Neural progenitor cell (in vitro differentiated cells): ENCODE measurements at regions not wholly inside any gene's neighbourhood (a gene's known extent, or its start where the extent isn't known, plus 50 kb on each side); places are given as distances from the start of the nearest gene placed in this dataset.
A peak's percentile ranks its signal among the peaks of the same experiment; 100 is the strongest.

ENCODE experiments used
- DNase-seq: peaks from one replicate; pipeline ENCODE4 v3.0.0-alpha.2; 2016; ENCODE audit warnings: low spot score
- H2AFZ ChIP-seq: fragments of 200-600 bp; sonication (generic); replicated peaks from 2 replicates; pipeline ENCODE4 v1.6.1; 2016; ENCODE audit warnings: antibody characterized with exemption
- H3F3A ChIP-seq: fragments of 200-600 bp; sonication (generic); 2 replicates; pipeline ENCODE4 v1.6.1; 2016; ENCODE audit warnings: antibody characterized with exemption, low read depth
- H3K27ac ChIP-seq: fragments of 200-600 bp; sonication (generic); 2 replicates; pipeline ENCODE4 v1.5.1; 2016; ENCODE audit warnings: mild to moderate bottlenecking
- H3K27me3 ChIP-seq: fragments of 200-600 bp; sonication (generic); 2 replicates; pipeline ENCODE4 v1.6.1; 2016; ENCODE audit warnings: mild to moderate bottlenecking, moderate library complexity
- H3K36me3 ChIP-seq: fragments of 200-600 bp; sonication (generic); 2 replicates; pipeline ENCODE4 v1.5.1; 2016
- H3K4me1 ChIP-seq: fragments of 200-600 bp; sonication (generic); 2 replicates; pipeline ENCODE4 v1.6.1; 2016; ENCODE audit warnings: mixed run types
- H3K4me2 ChIP-seq: fragments of 200-600 bp; sonication (generic); 2 replicates; pipeline ENCODE4 v1.6.1; 2016
- H3K4me3 ChIP-seq: fragments of 200-600 bp; sonication (generic); 2 replicates; pipeline ENCODE4 v1.5.1; 2016
- H3K79me2 ChIP-seq: fragments of 200-600 bp; sonication (generic); 2 replicates; pipeline ENCODE4 v1.6.1; 2016; ENCODE audit warnings: low read depth
- H3K9ac ChIP-seq: fragments of 200-600 bp; sonication (generic); 2 replicates; pipeline ENCODE4 v1.6.1; 2016
- H3K9me3 ChIP-seq: fragments of 200-600 bp; sonication (generic); 2 replicates; pipeline ENCODE4 v1.5.1; 2016; ENCODE audit warnings: low read depth
- H4K20me1 ChIP-seq: fragments of 200-600 bp; sonication (generic); 2 replicates; pipeline ENCODE4 v1.6.1; 2016; ENCODE audit warnings: low read depth
- H3K27ac Mint-ChIP-seq: 3 replicates; pipeline ENCODE4 v1.8.0; 2021; ENCODE audit warnings: mixed read lengths
- H3K27me3 Mint-ChIP-seq: 2 replicates; pipeline ENCODE4 v1.8.0; 2022; ENCODE audit warnings: low read depth, mild to moderate bottlenecking, inconsistent platforms, moderate library complexity, mixed read lengths; ENCODE audit not compliant: insufficient read depth
- H3K36me3 Mint-ChIP-seq: 3 replicates; pipeline ENCODE4 v1.8.0; 2021; ENCODE audit warnings: mixed read lengths
- H3K4me1 Mint-ChIP-seq: 3 replicates; pipeline ENCODE4 v1.8.0; 2021; ENCODE audit warnings: mixed read lengths
- H3K4me3 Mint-ChIP-seq: 3 replicates; pipeline ENCODE4 v1.8.0; 2021; ENCODE audit warnings: mild to moderate bottlenecking, moderate library complexity, mixed read lengths
- H3K9me3 Mint-ChIP-seq: 3 replicates; pipeline ENCODE4 v1.8.0; 2020; ENCODE audit warnings: mixed read lengths
- EZH2 ChIP-seq: fragments of 200-600 bp; sonication (generic); IDR thresholded peaks from 2 replicates; pipeline ENCODE4 v1.6.1; 2017; ENCODE audit warnings: antibody characterized with exemption, mild to moderate bottlenecking, moderate library complexity
- EZH2phosphoT487 ChIP-seq: fragments of 200-600 bp; sonication (generic); IDR thresholded peaks from 2 replicates; pipeline ENCODE4 v1.6.1; 2017; ENCODE audit warnings: antibody characterized with exemption
- TF ChIP-seq, protein P1 (sequence below): fragments of 200-600 bp; sonication (generic); IDR thresholded peaks from 2 replicates; pipeline ENCODE4 v1.5.1; 2017; ENCODE audit warnings: antibody characterized with exemption, mild to moderate bottlenecking

DNA sequence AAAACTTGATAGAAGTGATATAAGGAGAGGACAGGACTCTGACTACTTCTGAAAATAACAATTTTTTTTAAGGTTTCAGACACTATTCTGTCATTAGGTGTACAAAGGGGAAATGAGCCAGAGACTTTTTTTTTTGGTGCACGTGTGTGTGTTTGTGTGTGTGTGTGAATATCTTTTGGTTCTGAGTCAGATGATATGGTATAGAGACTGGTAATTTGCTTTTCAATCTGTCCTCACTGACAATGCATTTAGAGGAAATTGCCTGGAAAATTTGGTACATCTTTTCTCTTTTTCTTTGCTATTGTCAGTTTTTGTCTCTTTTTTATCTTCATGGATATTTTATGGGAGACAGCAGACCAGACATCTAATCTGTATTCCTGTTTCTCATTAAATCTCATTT lies 59.3 kb downstream of the DDIT4L start:
- Histone ChIP-seq H4K20me1 (no peaks in the 10 kb centered on the region), H3K4me3 (no peak overlapping the region), H3K27me3 (no peaks in the 10 kb centered on the region), H3K36me3 (no peaks in the 10 kb centered on the region), H3K27ac (no peak overlapping the region), H3K9ac (no peak overlapping the region), H3K4me1 (no peaks in the 10 kb centered on the region), H3K4me2 (no peak overlapping the region), H3F3A (no peaks in the 10 kb centered on the region), H3K79me2 (no peaks in the 10 kb centered on the region), H3K9me3 (no peaks in the 10 kb centered on the region), H2AFZ (peak overlapping the region; percentile 90)
- H3K4me3 Mint-ChIP-seq: no peak overlapping the region
- no peaks in the 10 kb centered on the region for H3K36me3 Mint-ChIP-seq
- no peak overlapping the region for H3K27ac Mint-ChIP-seq
- DNase-seq: no peak
- peaks cover 5% of the 10 kb centered on the region for H3K9me3 Mint-ChIP-seq
- no peak for TF ChIP-seq EZH2phosphoT487
- no peak for TF ChIP-seq EZH2
- TF ChIP-seq, protein P1, sequence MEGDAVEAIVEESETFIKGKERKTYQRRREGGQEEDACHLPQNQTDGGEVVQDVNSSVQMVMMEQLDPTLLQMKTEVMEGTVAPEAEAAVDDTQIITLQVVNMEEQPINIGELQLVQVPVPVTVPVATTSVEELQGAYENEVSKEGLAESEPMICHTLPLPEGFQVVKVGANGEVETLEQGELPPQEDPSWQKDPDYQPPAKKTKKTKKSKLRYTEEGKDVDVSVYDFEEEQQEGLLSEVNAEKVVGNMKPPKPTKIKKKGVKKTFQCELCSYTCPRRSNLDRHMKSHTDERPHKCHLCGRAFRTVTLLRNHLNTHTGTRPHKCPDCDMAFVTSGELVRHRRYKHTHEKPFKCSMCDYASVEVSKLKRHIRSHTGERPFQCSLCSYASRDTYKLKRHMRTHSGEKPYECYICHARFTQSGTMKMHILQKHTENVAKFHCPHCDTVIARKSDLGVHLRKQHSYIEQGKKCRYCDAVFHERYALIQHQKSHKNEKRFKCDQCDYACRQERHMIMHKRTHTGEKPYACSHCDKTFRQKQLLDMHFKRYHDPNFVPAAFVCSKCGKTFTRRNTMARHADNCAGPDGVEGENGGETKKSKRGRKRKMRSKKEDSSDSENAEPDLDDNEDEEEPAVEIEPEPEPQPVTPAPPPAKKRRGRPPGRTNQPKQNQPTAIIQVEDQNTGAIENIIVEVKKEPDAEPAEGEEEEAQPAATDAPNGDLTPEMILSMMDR: no peak
- no peaks in the 10 kb centered on the region for H3K4me1 Mint-ChIP-seq
- H3K27me3 Mint-ChIP-seq: no peaks in the 10 kb centered on the region

DNA sequence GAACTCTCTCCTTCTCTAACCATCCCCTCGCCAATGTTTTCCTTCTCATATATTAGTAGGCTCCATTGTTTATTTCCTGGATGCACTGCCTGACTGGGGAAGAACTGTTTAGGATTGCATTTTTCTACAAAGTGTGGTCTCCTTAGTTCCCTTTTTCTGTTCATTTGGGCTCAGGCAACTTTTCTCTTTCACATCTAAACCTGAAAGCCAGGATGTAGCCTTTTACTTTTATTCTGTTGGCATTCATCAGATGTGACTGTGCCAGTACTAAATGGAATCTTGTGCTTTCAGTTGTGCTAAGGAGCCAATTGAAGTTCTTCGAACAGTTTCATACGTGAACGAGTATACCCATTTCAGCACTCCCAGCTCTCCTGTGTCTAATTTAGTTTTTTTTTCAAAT lies 59.8 kb downstream of the DDIT4L start:
- H3K79me2 ChIP-seq: no peaks in the 10 kb centered on the region
- H3K4me1 ChIP-seq: no peaks in the 10 kb centered on the region
- no peak overlapping the region for H3K27ac ChIP-seq
- H3K4me3 ChIP-seq: no peak overlapping the region
- H3K27me3 ChIP-seq: no peaks in the 10 kb centered on the region
- no peak overlapping the region for H3K9ac ChIP-seq
- peak overlapping the region; percentile 90 for H2AFZ ChIP-seq
- DNase-seq: no peak
- no peak overlapping the region for H3K4me2 ChIP-seq
- H3K36me3 ChIP-seq: no peaks in the 10 kb centered on the region
- H3F3A ChIP-seq: no peaks in the 10 kb centered on the region
- H4K20me1 ChIP-seq: no peaks in the 10 kb centered on the region
- no peaks in the 10 kb centered on the region for H3K27me3 Mint-ChIP-seq
- TF ChIP-seq EZH2phosphoT487 (no peak), EZH2 (no peak)
- TF ChIP-seq, protein P1: no peak
- no peak overlapping the region for H3K27ac Mint-ChIP-seq
- H3K36me3 Mint-ChIP-seq: no peaks in the 10 kb centered on the region
- H3K9me3 ChIP-seq: no peaks in the 10 kb centered on the region
- no peak overlapping the region for H3K4me3 Mint-ChIP-seq
- H3K4me1 Mint-ChIP-seq: no peaks in the 10 kb centered on the region
- peaks cover 7% of the 10 kb centered on the region for H3K9me3 Mint-ChIP-seq

DNA sequence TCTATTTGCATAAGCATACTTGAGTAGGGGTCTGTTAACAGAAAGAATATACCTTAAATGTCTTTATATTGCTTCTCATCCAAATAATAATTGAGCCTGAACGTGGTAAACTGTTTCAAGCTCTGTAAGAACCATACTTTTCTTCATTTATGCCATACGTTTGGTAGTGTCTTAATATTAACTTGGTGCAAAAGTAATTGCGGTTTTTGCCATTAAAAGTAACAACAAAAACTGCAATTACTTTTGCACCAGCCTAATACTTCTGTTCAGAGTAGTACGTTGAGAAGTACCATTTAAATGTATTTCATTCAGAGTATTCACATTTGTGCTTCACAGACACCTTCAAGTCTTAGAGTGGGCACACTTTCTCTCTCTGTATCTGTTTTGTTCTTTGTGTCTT lies 60.5 kb downstream of the DDIT4L start:
- TF ChIP-seq, protein P1: no peak
- TF ChIP-seq EZH2phosphoT487: no peak
- no peak for TF ChIP-seq EZH2
- H3K36me3 ChIP-seq: no peaks in the 10 kb centered on the region
- no peaks in the 10 kb centered on the region for H3K27me3 Mint-ChIP-seq
- H2AFZ ChIP-seq: no peak overlapping the region
- H3K4me1 Mint-ChIP-seq: no peaks in the 10 kb centered on the region
- H4K20me1 ChIP-seq: no peaks in the 10 kb centered on the region
- H3K4me3 Mint-ChIP-seq: no peak overlapping the region
- H3K27ac ChIP-seq: no peak overlapping the region
- no peaks in the 10 kb centered on the region for H3F3A ChIP-seq
- H3K4me1 ChIP-seq: no peaks in the 10 kb centered on the region
- DNase-seq: no peak
- no peaks in the 10 kb centered on the region for H3K36me3 Mint-ChIP-seq
- peaks cover 12% of the 10 kb centered on the region for H3K9me3 Mint-ChIP-seq
- H3K27ac Mint-ChIP-seq: no peak overlapping the region
- no peaks in the 10 kb centered on the region for H3K9me3 ChIP-seq
- no peaks in the 10 kb centered on the region for H3K27me3 ChIP-seq
- H3K79me2 ChIP-seq: no peaks in the 10 kb centered on the region
- no peak overlapping the region for H3K4me2 ChIP-seq
- H3K9ac ChIP-seq: no peak overlapping the region
- H3K4me3 ChIP-seq: no peak overlapping the region
